ENCODE measurements at regions not wholly inside any gene's neighbourhood (a gene's known extent, or its start where the extent isn't known, plus 50 kb on each side); places are given as distances from the start of the nearest gene placed in this dataset.

GRCh38 chr6:103079867-103080266 lies 1686.4 kb downstream of the GRIK2 start:
- Mint-ChIP-seq H3K9me3 (peaks cover 0 to 11% (median 4%) of the 10 kb centered on the region in 3 donors), H3K36me3 (no peaks in the 10 kb centered on the region), H3K4me1 (peaks cover 0 to 4% (median 0%) of the 10 kb centered on the region in 3 donors), H3K27me3 (no peaks in the 10 kb centered on the region), H3K27ac (no peak overlapping the region), H3K4me3 (no peak overlapping the region)

GRCh38 chr6:103062136-103062535 lies 1668.6 kb downstream of the GRIK2 start:
- H3K9me3 Mint-ChIP-seq = peaks cover 2 to 17% (median 5%) of the 10 kb centered on the region in 3 donors

GRCh38 chr6:103047567-103047966 lies 1654.1 kb downstream of the GRIK2 start:
- Mint-ChIP-seq H3K36me3 (no peaks in the 10 kb centered on the region), H3K4me1 (no peaks in the 10 kb centered on the region), H3K27me3 (no peaks in the 10 kb centered on the region), H3K4me3 (no peak overlapping the region), H3K9me3 (peaks cover 2 to 7% (median 5%) of the 10 kb centered on the region in 3 donors), H3K27ac (no peak overlapping the region)

More at GRCh38 chr6:103062136-103062535, 1668.6 kb downstream of the GRIK2 start:
- H3K27me3 Mint-ChIP-seq = no peaks in the 10 kb centered on the region
- H3K27ac Mint-ChIP-seq = no peak overlapping the region
- no peaks in the 10 kb centered on the region for H3K4me1 Mint-ChIP-seq
- H3K4me3 Mint-ChIP-seq = no peak overlapping the region
- H3K36me3 Mint-ChIP-seq = no peaks in the 10 kb centered on the region

- peaks cover 0 to 3% (median 0%) of the 10 kb centered on the region in 3 donors for H3K9me3 Mint-ChIP-seq
- H3K36me3 Mint-ChIP-seq = no peaks in the 10 kb centered on the region
- no peak overlapping the region for H3K27ac Mint-ChIP-seq
- no peaks in the 10 kb centered on the region for H3K27me3 Mint-ChIP-seq
- no peak overlapping the region for H3K4me3 Mint-ChIP-seq
- no peaks in the 10 kb centered on the region for H3K4me1 Mint-ChIP-seq
Measured at GRCh38 chr6:103042336-103042735, 1648.8 kb downstream of the GRIK2 start.

- Mint-ChIP-seq H3K4me3 (no peak overlapping the region), H3K9me3 (peaks cover 0 to 2% (median 2%) of the 10 kb centered on the region in 3 donors), H3K27ac (no peak overlapping the region), H3K36me3 (no peaks in the 10 kb centered on the region), H3K27me3 (no peaks in the 10 kb centered on the region), H3K4me1 (no peaks in the 10 kb centered on the region)
Measured at GRCh38 chr6:103036846-103037245, 1643.3 kb downstream of the GRIK2 start.

GRCh38 chr6:103027271-103027931 lies 1633.9 kb downstream of the GRIK2 start:
- Mint-ChIP-seq H3K36me3 (no peaks in the 10 kb centered on the region), H3K9me3 (peaks cover 0 to 5% (median 4%) of the 10 kb centered on the region in 3 donors), H3K27ac (no peak overlapping the region), H3K4me3 (no peak overlapping the region), H3K4me1 (no peaks in the 10 kb centered on the region), H3K27me3 (no peaks in the 10 kb centered on the region)

GRCh38 chr6:103018426-103018825 lies 1624.9 kb downstream of the GRIK2 start:
- Mint-ChIP-seq H3K4me1 (peaks cover 0 to 1% (median 0%) of the 10 kb centered on the region in 3 donors), H3K4me3 (no peak overlapping the region), H3K36me3 (no peaks in the 10 kb centered on the region), H3K27me3 (no peaks in the 10 kb centered on the region), H3K27ac (no peak overlapping the region), H3K9me3 (peaks cover 1 to 4% (median 3%) of the 10 kb centered on the region in 3 donors)

GRCh38 chr6:103017878-103018277 lies 1624.4 kb downstream of the GRIK2 start:
- no peaks in the 10 kb centered on the region for H3K36me3 Mint-ChIP-seq
- H3K9me3 Mint-ChIP-seq = peaks cover 2 to 7% (median 4%) of the 10 kb centered on the region in 3 donors
- no peak overlapping the region for H3K4me3 Mint-ChIP-seq
- no peaks in the 10 kb centered on the region for H3K27me3 Mint-ChIP-seq
- H3K4me1 Mint-ChIP-seq = peaks cover 0 to 1% (median 0%) of the 10 kb centered on the region in 3 donors
- no peak overlapping the region for H3K27ac Mint-ChIP-seq

- no peaks in the 10 kb centered on the region for H3K27me3 Mint-ChIP-seq
- no peaks in the 10 kb centered on the region for H3K4me1 Mint-ChIP-seq
- no peak overlapping the region for H3K27ac Mint-ChIP-seq
- no peak overlapping the region for H3K4me3 Mint-ChIP-seq
- peaks cover 3 to 8% (median 5%) of the 10 kb centered on the region in 3 donors for H3K9me3 Mint-ChIP-seq
- H3K36me3 Mint-ChIP-seq = no peaks in the 10 kb centered on the region
Measured at GRCh38 chr6:103011605-103012004, 1618.1 kb downstream of the GRIK2 start.

- Mint-ChIP-seq H3K4me3 (no peak overlapping the region), H3K36me3 (peaks cover 2% of the 10 kb centered on the region), H3K27ac (no peak overlapping the region), H3K4me1 (no peaks in the 10 kb centered on the region), H3K27me3 (no peaks in the 10 kb centered on the region), H3K9me3 (peaks cover 3 to 8% (median 4%) of the 10 kb centered on the region in 3 donors)
Measured at GRCh38 chr6:103002282-103002681, 1608.8 kb downstream of the GRIK2 start.

GRCh38 chr6:103001724-103002123 lies 1608.2 kb downstream of the GRIK2 start:
- Mint-ChIP-seq H3K9me3 (peaks cover 3 to 8% (median 4%) of the 10 kb centered on the region in 3 donors), H3K27me3 (no peaks in the 10 kb centered on the region), H3K36me3 (peaks cover 2% of the 10 kb centered on the region), H3K4me3 (no peak overlapping the region), H3K4me1 (no peaks in the 10 kb centered on the region), H3K27ac (no peak overlapping the region)

GRCh38 chr6:103000688-103001087 lies 1607.2 kb downstream of the GRIK2 start:
- Mint-ChIP-seq H3K27ac (no peak overlapping the region), H3K4me1 (no peaks in the 10 kb centered on the region), H3K4me3 (no peak overlapping the region), H3K36me3 (peaks cover 2% of the 10 kb centered on the region), H3K27me3 (no peaks in the 10 kb centered on the region), H3K9me3 (peaks cover 1 to 6% (median 3%) of the 10 kb centered on the region in 3 donors)

- H3K36me3 Mint-ChIP-seq = no peaks in the 10 kb centered on the region
- H3K9me3 Mint-ChIP-seq = peaks cover 0 to 11% (median 4%) of the 10 kb centered on the region in 3 donors
- no peaks in the 10 kb centered on the region for H3K4me1 Mint-ChIP-seq
- no peak overlapping the region for H3K4me3 Mint-ChIP-seq
- H3K27ac Mint-ChIP-seq = no peak overlapping the region
- H3K27me3 Mint-ChIP-seq = no peaks in the 10 kb centered on the region
Measured at GRCh38 chr6:102995491-102995890, 1602.0 kb downstream of the GRIK2 start.

- Mint-ChIP-seq H3K36me3 (no peaks in the 10 kb centered on the region), H3K27me3 (no peaks in the 10 kb centered on the region), H3K4me1 (no peaks in the 10 kb centered on the region), H3K4me3 (no peak overlapping the region), H3K27ac (no peak overlapping the region), H3K9me3 (peaks cover 0 to 8% (median 4%) of the 10 kb centered on the region in 3 donors)
Measured at GRCh38 chr6:102994866-102995265, 1601.4 kb downstream of the GRIK2 start.

- Mint-ChIP-seq H3K4me1 (no peaks in the 10 kb centered on the region), H3K4me3 (no peak overlapping the region), H3K9me3 (peaks cover 0 to 5% (median 2%) of the 10 kb centered on the region in 3 donors), H3K36me3 (no peaks in the 10 kb centered on the region), H3K27me3 (no peaks in the 10 kb centered on the region), H3K27ac (no peak overlapping the region)
Measured at GRCh38 chr6:102986086-102986485, 1592.6 kb downstream of the GRIK2 start.

- Mint-ChIP-seq H3K4me1 (no peaks in the 10 kb centered on the region), H3K27ac (no peak overlapping the region), H3K4me3 (no peak overlapping the region), H3K27me3 (no peaks in the 10 kb centered on the region), H3K36me3 (no peaks in the 10 kb centered on the region), H3K9me3 (peaks cover 0 to 4% (median 2%) of the 10 kb centered on the region in 3 donors)
Measured at GRCh38 chr6:102984357-102984756, 1590.8 kb downstream of the GRIK2 start.
